ENCODE measurements at regions not wholly inside any gene's neighbourhood (a gene's known extent, or its start where the extent isn't known, plus 50 kb on each side); places are given as distances from the start of the nearest gene placed in this dataset.

GRCh38 chr12:127189992-127190391 lies 1077.0 kb upstream of the TMEM132C start:
- TF ChIP-seq CTCF (IDR thresholded peaks at IDR 0.05; ENCODE audit: borderline replicate concordance, control extremely low read depth, extremely low read depth, insufficient read depth, missing control alignments): no peak
- no peak for DNase-seq (ENCODE audit: low spot score)
- in situ Hi-C loops (cut with MboI; ENCODE audit: low sequenced_read_pairs, unreplicated experiment): no loop called here

- in situ Hi-C loops (cut with MboI; ENCODE audit: low sequenced_read_pairs, unreplicated experiment): no loop called here
- DNase-seq (ENCODE audit: low spot score): no peak
Observed at GRCh38 chr12:127191129-127191528, 1075.8 kb upstream of the TMEM132C start.

GRCh38 chr12:127192391-127192790 lies 1074.6 kb upstream of the TMEM132C start:
- DNase-seq (ENCODE audit: low spot score): no peak
- TF ChIP-seq CTCF (IDR thresholded peaks at IDR 0.05; ENCODE audit: borderline replicate concordance, control extremely low read depth, extremely low read depth, insufficient read depth, missing control alignments): no peak
- in situ Hi-C loops (cut with MboI; ENCODE audit: low sequenced_read_pairs, unreplicated experiment): no loop called here

More at GRCh38 chr12:127191129-127191528, 1075.8 kb upstream of the TMEM132C start:
- TF ChIP-seq CTCF (IDR thresholded peaks at IDR 0.05; ENCODE audit: borderline replicate concordance, control extremely low read depth, extremely low read depth, insufficient read depth, missing control alignments): no peak

GRCh38 chr12:127193341-127193740 lies 1073.6 kb upstream of the TMEM132C start:
- in situ Hi-C loops (cut with MboI; ENCODE audit: low sequenced_read_pairs, unreplicated experiment): no loop called here
- no peak for DNase-seq (ENCODE audit: low spot score)
- no peak for TF ChIP-seq CTCF (IDR thresholded peaks at IDR 0.05; ENCODE audit: borderline replicate concordance, control extremely low read depth, extremely low read depth, insufficient read depth, missing control alignments)

- no peak for TF ChIP-seq CTCF (IDR thresholded peaks at IDR 0.05; ENCODE audit: borderline replicate concordance, control extremely low read depth, extremely low read depth, insufficient read depth, missing control alignments)
- DNase-seq (ENCODE audit: low spot score): no peak
- in situ Hi-C loops (cut with MboI; ENCODE audit: low sequenced_read_pairs, unreplicated experiment): no loop called here
Observed at GRCh38 chr12:127194176-127194575, 1072.8 kb upstream of the TMEM132C start.

GRCh38 chr12:127205781-127206555 lies 1061.0 kb upstream of the TMEM132C start:
- in situ Hi-C loops (cut with MboI; ENCODE audit: low sequenced_read_pairs, unreplicated experiment): no loop called here
- no peak for DNase-seq (ENCODE audit: low spot score)
- TF ChIP-seq CTCF (IDR thresholded peaks at IDR 0.05; ENCODE audit: borderline replicate concordance, control extremely low read depth, extremely low read depth, insufficient read depth, missing control alignments): no peak

Measured in GM13976 (cell line).